K562 (cell line): ENCODE measurements at regions not wholly inside any gene's neighbourhood (a gene's known extent, or its start where the extent isn't known, plus 50 kb on each side); places are given as distances from the start of the nearest gene placed in this dataset.

Experiments
- C11orf30 ChIP-seq: fragments of 450-650 bp; IDR thresholded peaks from 2 replicates; pipeline ENCODE4 v1.6.1; 2016; ENCODE audit warnings: low read depth, mild to moderate bottlenecking
- CREB1 ChIP-seq, 2 experiments: sonication (generic) in 1 of 2; formaldehyde crosslinking in 1 of 2; IDR thresholded peaks; 2 replicates each; pipeline versions ENCODE4 v1.6.1 to v1.8.0; 2012 to 2022; ENCODE audit warnings: inconsistent platforms in 1 of 2, mild to moderate bottlenecking in 1 of 2, missing genetic modification reagents in 1 of 2, moderate library complexity in 1 of 2
- DNMT1 ChIP-seq: fragments of 450-650 bp; IDR thresholded peaks from 2 replicates; pipeline ENCODE4 v1.6.1; 2016; ENCODE audit warnings: antibody characterized with exemption, mild to moderate bottlenecking
- EP300 ChIP-seq: IDR thresholded peaks from 2 replicates; pipeline ENCODE4 v1.6.1; 2012; ENCODE audit warnings: low read length, improper control_type of control experiment
- FOXA1 ChIP-seq: fragments of 450-650 bp; IDR thresholded peaks from 2 replicates; pipeline ENCODE4 v1.6.1; 2016; ENCODE audit warnings: mild to moderate bottlenecking, borderline replicate concordance
- MXD1 ChIP-seq: fragments of 250-450 bp; sonication (Bioruptor Pico); IDR thresholded peaks from 2 replicates; pipeline ENCODE4 v1.8.0; 2021; ENCODE audit warnings: borderline replicate concordance, mild to moderate bottlenecking, moderate library complexity; ENCODE audit not compliant: poor library complexity, severe bottlenecking
- MYC ChIP-seq, 2 experiments: fragments of 250-450 bp in 1 of 2; sonication (Bioruptor Pico) in 1 of 2; IDR thresholded peaks; 2 replicates each; pipeline versions ENCODE4 v1.5.1 to v1.6.1; 2012 to 2021; ENCODE audit warnings: low read depth in 2 of 2, borderline replicate concordance in 1 of 2, improper control_type of control experiment in 1 of 2, low read length in 1 of 2, mild to moderate bottlenecking in 1 of 2, moderate library complexity in 1 of 2
- PHB ChIP-seq: fragments of 250-450 bp; sonication (Bioruptor Pico); IDR thresholded peaks from 2 replicates; pipeline ENCODE4 v1.5.0; 2021
- POLR2A ChIP-seq: fragments of 450-650 bp; conservative IDR thresholded peaks from 2 replicates; pipeline ENCODE4 v1.6.1; 2016
- ZBTB8A ChIP-seq: fragments of 450-650 bp; IDR thresholded peaks from 2 replicates; pipeline ENCODE4 v1.6.1; 2018; ENCODE audit warnings: mild to moderate bottlenecking, moderate library complexity; ENCODE audit not compliant: partially characterized antibody
- ZNF77 ChIP-seq: fragments of 250-450 bp; sonication (Bioruptor Pico); IDR thresholded peaks from 2 replicates; pipeline ENCODE4 v1.5.0; 2020

GRCh38 chr20:52246366-52246765 lies 54.8 kb upstream of the ZFP64 start:
- TF ChIP-seq ZNF77 = no peak
- TF ChIP-seq CREB1 (IDR thresholded peaks at IDR 0.05) = no peak
- TF ChIP-seq CREB1 (CRISPR knock-in tag; IDR thresholded peaks at IDR 0.05) = no peak
- no peak for TF ChIP-seq POLR2A
- no peak for TF ChIP-seq EP300
- TF ChIP-seq DNMT1 = no peak
- no peak for TF ChIP-seq FOXA1
- TF ChIP-seq MXD1 (CRISPR knock-in tag) = no peak
- TF ChIP-seq ZBTB8A = no peak
- no peak for TF ChIP-seq C11orf30
- no peak for TF ChIP-seq MYC (IDR thresholded peaks at IDR 0.05; ENCODE audit: low read depth, low read length)
- TF ChIP-seq MYC (CRISPR knock-in tag; IDR thresholded peaks at IDR 0.05; ENCODE audit: borderline replicate concordance, low read depth) = no peak
- no peak for TF ChIP-seq PHB (CRISPR knock-in tag)
